NCI-H226 (cell line): ENCODE measurements at regions not wholly inside any gene's neighbourhood (a gene's known extent, or its start where the extent isn't known, plus 50 kb on each side); places are given as distances from the start of the nearest gene placed in this dataset.

Source experiments
- DNase-seq: peaks from one replicate; pipeline ENCODE4 v3.0.0-alpha.2; 2015

DNA sequence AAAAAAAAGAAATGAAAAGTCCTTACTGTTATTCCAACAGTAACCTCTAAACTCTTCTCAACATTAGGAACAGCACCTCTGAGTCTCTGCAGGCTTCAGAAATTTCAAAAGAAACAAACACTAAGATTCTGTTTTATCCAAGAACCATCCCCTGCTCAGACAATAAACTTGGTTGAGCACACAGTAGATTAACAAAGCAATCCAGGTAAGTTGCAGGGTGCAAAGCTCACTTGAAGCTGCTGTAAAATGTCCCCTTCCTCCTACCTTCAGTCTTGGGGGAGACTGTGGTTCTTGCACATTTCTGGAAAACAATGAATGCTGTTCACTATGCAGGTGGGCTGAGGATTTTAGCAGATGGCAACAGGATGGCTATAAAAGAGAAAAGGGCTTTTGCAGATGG is 484.1 kb downstream of the IGSF11 start:
- no peak for DNase-seq

DNA sequence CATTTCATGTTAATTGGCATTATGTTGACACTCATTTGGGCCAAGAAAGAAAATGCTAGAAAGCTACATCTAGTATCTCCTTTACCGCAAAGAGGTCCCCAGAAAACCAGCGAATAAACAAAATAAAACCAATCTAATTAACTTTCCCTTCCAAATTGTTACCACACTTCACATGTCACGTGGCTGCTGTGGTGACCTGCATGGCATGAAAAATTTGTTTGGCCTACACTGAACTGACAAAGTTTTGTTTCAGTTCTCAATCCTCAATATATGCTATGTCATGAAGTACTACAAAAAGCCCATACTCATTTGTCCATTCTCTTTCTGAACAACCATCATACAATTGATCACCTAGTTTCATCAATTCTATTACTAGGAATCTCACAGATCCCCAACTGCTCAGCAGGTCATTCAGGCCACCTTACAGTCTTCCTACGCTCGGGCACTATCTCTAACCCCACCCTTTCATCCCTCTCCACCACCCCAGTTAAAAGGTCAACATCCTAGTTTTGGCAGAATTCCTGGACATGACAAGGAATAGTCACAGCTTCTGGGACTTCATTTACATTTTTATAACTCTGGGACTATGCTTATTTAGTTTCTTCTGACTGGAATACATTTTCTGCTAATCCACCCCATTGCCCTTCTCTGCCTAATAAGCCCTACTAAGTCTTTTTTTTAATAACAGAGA is 480.4 kb downstream of the IGSF11 start:
- no peak for DNase-seq

DNA sequence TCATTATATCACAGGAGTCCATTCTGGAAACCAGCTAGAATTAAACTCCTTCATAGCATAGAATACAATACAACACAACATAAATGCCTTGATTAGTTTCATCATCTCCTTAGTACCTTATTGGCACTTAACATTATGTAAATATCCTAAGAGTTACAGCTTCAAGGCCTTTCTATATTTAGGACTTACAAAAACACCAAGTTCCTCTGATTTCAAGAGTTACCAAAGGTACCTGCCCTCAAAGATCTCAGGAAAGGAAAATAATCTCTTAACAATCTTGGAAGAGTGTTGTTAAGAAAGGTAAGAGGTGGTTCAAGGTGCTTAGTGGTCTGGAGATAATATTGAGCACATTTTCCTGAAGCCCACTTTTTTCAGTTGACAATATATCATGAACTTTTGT is 477.7 kb downstream of the IGSF11 start:
- no peak for DNase-seq

DNA sequence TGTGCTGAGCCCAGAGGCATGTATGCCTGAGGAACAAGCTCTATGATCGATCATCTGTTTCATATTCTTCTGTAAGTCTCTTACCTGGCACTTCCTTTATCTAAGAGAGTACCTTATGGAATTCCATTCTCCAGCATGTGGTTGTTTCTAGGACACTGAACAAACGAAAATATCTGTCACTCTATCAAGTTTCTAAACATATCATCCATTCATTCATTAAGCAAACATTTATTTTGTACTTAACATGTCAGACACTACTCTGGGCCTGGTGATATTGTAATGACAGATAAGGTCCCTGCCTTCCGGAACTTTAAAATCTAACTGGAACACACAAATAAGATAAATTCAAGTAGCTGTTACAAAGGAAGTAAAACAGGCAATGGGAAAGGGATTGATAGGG is 477.1 kb downstream of the IGSF11 start:
- no peak for DNase-seq

DNA sequence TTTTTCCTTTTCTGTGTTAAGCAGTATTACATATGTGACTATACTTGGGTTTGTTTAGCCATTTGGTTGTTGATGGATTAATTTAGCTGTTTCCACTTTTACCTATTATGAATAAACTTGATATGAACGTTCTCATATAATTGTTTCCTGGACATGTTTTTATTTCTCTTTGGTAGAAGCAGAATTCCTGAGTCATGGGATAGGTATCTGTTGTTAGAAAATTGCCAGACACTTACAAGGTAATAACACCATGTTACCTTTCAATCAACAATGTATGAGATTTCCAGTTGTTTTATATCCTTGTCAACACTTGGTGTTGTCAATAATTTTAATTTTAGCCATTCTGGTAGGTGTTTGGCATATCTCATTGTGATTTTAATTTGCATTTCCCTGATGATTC is 475.4 kb downstream of the IGSF11 start:
- no peak for DNase-seq

DNA sequence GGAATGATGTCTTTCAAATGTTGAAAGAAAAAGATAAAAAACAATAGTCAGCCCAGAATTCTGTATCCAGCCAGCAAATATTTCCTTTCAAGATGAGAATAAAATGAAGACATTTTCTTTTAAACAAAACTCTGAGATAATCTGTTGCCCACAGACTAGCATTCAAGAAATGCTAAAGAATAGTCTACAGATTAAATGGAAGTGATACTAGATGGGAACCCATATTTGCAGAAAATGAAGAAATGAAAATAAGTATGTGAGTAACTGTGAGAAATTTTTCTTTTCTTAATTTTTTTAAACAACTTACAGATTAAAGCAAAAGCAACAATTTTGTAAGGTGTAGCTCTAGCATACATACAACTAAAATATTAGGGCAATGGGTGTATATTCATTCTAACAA is 469.8 kb downstream of the IGSF11 start:
- DNase-seq: no peak

DNA sequence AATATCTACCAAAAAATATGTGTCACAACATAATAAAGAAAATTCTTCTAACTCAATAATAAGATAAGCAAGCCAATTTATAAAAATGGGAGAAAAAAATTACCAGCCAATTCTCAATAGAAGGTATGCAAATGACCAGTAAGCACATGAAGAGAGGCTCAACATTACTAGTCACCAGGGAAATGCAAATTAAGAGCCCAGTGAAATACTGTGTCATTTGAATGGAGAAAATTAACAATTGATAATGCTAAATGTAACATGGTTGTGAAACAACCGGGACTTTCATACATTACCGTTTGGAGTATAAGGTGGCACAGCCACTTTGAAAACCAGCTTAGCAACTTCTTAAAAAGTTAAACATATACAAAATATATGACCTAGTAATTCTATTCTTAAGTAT is 460.7 kb downstream of the IGSF11 start:
- no peak for DNase-seq

DNA sequence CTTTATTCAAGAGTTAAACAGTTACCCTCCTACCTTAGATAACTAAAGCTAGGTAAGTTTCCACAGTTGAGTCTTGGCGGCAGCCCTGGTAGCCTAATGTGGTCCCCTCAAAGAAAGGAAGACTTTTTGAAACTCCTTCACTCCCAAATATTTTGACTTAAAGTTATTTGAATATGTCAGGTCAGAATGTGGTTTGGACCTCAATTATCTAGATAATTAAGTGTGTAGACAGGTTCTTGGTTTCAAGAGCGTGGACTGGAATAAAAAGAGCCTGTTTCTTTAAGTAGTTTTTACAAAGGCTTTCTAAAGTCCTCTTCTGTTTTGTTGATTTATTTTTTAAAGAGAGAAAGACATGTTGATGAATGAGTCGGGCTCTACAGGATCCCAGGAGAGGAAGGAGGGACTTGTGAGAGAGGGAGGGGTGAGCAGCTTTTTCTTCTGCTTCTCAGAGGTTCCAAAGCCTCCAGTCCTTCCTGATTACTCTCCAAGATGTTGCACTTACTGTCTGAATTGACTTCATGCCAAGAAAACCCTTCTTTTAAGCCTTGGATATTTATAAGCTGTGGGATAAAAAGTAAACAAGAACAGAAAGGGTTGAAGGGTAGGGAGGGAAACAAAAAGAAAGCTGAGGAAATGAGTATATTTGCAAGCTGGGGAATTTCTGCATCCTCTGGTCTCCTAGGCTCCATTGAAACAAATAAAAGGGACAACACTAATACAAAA is 457.4 kb downstream of the IGSF11 start:
- DNase-seq: no peak

DNA sequence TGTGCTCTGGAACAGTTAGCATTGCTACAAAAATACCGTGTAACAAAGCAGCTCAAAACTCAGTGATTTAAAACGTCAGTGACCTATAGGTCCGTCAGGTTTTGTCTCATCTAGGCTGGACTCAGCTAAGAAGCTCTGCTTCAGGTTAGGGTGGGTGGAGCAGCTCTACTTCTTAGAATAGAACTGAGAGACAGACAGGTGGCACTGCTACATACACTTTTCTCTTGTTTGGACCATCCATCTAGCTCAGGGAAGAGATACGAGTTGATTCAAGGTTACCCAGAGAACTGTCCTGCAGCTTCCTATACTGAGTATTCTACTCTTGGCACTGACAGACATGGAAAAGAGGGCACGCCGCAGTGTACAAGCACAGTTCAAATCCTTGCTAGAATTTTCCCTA is 456.1 kb downstream of the IGSF11 start:
- DNase-seq: no peak

DNA sequence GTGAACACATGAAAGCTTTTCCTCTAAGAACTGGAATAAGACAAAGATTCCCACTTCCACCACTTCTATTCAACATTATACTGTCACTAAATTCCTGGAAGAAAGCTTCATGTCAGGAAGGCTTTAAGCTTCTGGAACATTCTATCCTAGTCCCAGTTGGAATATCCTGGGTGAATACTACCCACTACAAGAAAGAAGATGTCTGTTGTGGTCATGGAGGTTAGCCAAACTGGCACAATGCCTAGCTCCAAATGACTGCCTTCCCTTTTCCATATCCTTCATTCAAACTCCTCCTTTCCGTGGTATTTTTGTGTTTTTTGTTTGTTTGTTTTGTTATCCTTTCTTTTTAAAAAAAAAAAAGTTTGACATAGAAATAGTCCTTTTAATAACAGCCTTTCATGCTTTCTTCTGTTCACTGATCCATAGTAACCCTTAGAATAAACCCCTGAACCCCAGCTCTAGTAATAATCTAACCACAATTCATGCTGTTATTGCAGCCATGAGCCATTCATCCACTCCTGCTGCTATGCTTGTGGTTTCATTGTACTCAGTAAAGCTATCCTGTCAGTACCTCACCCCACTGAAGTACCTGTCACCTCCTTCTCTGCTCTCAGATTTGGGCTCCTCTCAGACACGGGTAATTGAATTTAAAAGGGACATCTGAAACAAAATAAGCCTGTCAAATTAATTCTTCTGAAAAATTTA is 447.5 kb downstream of the IGSF11 start:
- DNase-seq: no peak

DNA sequence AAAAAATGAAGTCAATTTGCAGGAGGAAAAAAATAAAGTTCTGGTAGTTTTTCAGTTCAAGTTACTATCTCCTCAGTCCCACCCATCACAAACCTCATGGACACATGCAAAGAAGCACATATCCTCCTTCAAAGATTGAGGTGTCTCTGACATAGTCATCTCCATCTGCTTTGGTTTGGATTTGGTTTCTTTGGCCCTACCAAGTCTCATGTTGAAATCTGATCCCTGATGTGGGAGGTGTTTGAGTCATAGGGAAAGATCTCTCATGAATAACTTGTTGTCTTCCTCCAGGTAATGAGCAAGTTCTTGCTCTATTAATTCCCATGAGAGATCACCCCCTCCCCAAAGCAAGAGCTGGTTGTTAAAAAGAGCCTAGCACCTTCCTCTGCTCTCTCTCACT is 446.8 kb downstream of the IGSF11 start:
- no peak for DNase-seq

DNA sequence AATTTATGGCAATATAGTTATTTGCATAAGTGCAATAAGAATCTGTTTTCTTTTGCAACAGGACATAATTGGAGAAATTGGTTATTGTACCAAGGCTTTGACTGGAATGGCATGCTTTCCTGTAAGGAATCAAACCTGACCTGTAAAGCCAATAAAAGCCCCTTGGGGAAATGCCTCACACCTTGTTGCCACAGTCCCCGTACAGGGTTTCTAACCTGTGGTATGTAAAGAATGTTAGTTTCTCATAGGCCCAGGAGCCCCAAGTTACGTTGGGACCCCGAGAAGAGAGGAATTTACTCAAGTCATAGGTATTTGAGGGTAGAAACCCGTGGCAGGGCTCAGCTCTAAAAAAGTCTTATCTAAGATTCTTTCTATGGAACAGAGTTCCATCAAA is 441.4 kb downstream of the IGSF11 start:
- no peak for DNase-seq

DNA sequence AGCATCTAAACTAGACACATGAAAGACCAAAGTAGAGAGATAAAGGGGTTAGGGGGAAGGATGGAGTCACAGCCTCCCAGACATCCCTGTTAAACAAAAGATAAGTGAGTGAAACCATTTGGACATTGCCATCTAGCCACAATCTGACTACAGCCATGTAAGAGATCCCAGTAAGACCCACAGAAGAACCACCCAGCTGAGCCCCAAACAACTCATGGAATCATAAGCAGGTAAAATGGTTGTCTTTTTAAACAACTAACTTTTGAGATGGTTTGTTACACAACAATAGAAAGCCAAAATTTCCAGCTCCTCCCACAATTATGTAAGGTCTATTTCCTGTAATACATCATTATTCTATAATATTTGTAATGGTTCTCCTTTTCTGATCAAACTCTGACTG is 437.5 kb downstream of the IGSF11 start:
- DNase-seq: no peak

DNA sequence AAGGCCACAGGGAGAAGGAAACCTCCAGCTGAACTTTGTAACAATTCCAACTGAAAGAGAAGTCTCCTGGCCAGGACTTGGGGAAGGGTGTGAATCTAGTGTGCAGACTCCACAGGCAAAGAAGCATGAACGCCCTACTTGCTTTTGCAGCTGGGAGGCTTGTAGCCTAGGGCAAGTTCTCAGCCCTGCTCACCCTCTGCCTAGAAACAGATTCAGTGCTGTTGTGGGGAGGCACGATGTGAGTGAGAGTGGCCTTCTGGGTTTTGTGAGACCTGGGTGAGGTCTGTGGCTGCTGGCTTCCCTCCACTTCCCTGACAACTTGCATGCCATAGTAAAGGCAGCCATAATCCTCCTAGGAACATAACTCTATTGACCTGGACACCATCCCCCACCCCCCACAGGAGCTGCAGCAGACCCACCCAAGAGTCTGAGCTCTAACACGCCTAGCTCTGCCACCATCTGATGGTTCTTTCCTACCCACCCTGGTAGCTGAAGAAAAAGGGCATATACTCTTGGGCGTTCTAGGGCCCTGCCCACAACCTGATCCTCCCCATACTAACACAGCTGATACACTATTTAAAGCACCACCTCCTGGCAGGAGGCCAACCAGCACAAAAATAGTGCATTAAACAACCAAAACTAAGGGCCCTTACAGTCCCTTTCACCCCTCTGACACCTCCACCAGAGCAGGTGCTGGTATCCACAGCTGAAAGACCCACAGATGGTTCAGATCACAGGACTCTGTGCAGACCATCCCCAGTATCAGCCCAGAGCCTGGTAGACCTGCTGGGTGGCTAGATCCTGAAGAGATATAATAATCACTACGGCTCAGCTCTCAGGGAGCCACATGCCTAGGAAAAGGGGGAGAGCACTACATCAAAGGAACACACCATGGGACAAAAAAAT is 426.5 kb downstream of the IGSF11 start:
- no peak for DNase-seq

DNA sequence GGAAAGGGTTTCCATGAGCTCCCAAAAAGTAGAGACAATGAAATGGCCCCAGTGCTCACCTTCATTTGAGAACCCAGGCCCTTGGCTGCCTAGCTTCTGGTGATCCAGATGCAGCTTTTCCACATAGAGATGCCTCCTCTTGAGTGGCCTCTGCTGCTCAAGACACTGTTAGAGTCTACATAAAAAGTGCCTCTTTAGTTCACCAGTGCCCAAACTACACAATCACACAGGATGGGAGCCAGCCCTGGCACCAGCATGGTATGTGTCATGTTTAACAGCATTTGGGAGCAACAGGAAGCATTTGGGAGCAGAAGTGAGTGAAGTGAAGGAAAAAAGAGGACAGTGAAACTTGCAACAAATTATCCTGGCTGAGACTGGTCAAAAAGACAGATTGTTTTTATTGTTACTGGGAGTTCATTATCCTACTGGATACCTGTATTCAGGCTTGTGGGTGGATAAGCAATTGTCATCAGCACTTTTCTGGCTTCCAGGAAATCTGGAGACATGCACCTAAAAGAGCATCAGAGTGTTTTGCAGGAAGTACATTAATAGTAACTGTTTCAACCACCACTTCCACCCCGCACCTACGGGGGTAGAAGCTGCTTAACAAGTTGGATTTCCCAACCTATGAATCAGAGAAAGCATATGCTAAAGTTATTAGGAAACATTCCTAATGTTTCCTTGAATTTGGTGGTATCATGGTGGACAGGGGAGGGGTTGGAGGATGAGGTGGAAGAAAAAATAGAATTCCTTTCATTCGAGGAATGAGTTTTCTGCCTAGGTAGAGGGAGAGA is 416.2 kb downstream of the IGSF11 start:
- no peak for DNase-seq

DNA sequence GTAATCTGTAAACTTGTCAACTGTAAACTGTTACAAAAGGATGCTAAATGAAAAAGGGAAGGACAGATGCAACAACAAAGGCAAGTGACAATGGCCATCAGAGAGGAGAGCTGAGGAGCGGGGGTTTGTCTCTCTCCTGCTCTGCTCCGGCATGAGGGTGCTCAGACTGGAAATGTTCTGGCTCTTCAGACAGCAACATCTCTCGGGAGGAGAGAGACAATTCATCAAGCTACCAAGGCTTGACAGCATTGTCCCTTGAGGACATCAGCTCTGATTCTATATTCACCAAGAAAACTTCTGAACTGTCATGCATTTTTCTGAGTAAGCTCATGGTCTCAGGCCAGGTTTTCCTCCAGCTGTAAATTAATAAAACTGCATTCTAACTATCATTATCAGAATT is 408.2 kb downstream of the IGSF11 start:
- DNase-seq: no peak

DNA sequence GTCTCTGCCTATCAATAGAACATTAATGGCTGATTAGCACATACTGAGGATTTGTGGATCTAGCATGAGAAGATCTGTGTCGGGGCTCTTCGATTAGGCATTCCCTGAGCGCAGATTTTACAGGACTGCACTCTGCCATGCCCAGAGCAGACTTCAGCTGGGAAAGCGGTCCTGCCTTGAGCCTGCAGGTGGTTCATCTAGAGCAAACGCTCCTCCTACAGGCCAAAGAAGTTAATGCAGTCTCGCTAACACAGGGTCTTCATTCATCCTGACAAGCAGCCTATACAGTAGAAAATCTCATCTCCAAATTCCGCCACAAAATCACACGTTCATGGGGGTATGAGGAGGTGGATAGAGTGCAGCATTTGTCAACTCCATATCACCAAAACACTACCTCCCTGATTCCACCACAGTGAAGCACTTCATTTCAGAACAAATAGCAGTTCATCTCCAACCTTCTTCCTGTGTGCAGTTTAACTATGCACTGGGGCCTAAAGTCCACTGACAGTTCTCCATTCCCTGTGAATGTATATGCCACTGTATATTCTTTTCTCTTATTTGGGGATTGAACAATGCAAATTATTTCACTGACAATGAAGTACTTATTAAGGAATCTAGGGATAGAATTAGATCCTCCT is 405.8 kb downstream of the IGSF11 start:
- no peak for DNase-seq

DNA sequence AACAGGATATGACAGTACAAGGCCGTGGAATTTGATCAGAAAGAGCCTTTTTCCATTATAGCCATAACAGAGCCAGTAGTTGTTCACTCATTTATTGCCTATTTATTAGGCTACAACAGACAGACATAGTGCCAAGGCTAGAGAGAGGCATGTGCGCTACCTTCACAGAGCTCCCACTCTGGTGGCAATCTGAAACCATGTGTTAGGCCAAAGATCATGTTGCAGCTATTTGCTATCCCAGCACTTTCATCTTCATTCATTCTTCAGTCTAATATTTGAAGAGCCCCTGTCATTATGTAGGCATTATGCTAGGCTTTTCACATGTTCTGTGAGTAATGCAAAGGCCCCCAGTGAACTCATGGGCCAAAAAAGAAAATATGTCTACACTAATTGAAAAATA is 404.8 kb downstream of the IGSF11 start:
- no peak for DNase-seq

DNA sequence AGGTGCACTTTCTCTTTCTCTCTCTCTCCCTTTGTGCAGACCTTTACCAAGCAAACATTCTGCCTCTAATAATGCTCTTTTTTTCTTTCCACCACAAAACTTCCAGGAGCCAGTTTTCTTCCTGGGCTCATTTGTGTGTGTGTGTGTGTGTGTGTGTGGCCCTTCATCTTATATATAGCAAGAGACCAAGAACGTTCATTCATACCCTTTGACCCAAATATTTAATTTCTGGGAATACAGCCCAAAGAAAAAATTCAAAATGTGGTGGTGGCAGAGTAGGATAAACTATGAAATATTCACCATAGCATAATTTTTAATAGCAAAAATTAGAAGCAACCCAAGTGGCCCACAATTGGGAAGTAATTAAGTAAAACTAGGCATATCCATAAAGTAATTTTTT is 398.9 kb downstream of the IGSF11 start:
- DNase-seq: no peak

DNA sequence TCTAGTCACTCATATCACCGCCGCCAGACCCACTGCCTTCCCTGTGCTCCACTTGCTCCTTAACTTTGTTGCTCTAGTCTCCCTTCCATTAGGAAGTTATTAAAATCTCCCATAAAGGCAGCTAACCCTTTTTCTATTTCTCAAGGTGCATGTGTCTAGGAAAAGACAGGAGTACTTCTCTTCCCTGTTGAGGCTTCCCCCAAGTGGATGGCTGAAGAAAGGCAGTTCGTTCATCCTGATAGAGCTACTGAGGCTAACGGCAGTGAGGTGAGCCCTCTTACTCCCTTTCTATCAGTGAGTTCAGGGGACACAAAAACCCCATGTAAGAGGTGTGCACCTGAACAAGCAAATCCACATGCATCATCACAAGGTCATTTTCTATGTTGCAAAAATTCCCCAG is 397.8 kb downstream of the IGSF11 start:
- DNase-seq: no peak

DNA sequence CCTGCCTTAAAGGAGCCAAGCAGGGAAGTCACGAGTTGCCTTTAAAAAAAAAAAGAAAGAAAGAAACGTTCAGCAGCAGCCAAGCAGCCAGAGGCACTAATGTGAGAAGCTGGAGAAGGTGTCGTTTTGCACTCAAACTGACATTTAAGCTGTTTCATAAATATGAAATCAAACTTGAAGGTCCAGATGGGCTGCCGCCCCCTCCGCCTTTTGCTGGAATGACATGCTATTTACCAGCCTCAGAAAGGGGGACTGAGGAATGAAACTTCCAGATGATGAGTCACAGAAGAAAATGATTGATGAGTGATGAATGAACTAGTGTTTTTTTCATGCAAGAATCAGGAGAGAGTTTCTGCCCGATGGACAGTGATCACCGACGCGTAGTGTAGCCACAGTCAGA is 396.8 kb downstream of the IGSF11 start:
- no peak for DNase-seq

DNA sequence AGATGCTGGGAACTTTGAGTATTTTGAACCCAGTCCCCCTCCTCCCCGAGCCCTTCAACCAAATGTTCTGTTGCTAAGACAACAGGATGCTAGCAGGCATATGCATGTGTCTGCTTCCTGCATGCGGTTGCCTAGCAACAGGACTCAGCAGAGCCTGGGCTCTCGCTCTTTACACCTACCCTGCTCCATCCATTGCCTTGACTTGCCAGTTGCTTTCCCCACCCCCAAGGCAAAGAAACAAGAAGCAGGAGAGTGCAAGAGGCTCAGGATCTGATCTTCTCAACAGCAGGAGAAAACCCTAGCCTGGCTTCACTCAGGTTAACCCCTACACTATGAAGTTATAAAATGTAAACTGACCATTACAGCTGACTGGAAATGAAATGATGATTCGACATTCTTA is 393.0 kb downstream of the IGSF11 start:
- no peak for DNase-seq
